Endothelial cell of umbilical vein (primary cell): ENCODE measurements at regions not wholly inside any gene's neighbourhood (a gene's known extent, or its start where the extent isn't known, plus 50 kb on each side); places are given as distances from the start of the nearest gene placed in this dataset.

ENCODE experiments used
- BruUV-seq: library from RNA; stranded (reverse); fragments of 400-500 nt; replicated peaks from 2 replicates; lab custom pipeline; 2021; lab: Mats Ljungman, UMichigan
- CTCF ChIA-PET: fragments of 300-600, 350-600 bp; sonication (Branson Sonifier 250); formaldehyde crosslinking; loops from one replicate; lab custom pipeline; 2021; ENCODE audit warnings: antibody characterized with exemption, inconsistent platforms; lab: Charles Lee
- POLR2A ChIA-PET: fragments of 300-600, 350-600 bp; sonication (Branson Sonifier 250); formaldehyde crosslinking; loops from one replicate; lab custom pipeline; 2021; ENCODE audit warnings: antibody characterized with exemption, inconsistent platforms; lab: Charles Lee
- DNase-seq: peaks from one replicate; pipeline ENCODE4 v3.0.0-alpha.2; 2011; ENCODE audit warnings: low read depth, low spot score
- FAIRE-seq: peaks from 2 replicates; lab custom pipeline; 2011; peaks lifted over from hg19 to GRCh38; lab: Jason Lieb, UNC
- H2AFZ ChIP-seq: 2 replicates; pipeline ENCODE4 v1.6.0; 2012; ENCODE audit warnings: low read depth, low read length, control low read depth, inconsistent platforms
- H3K27ac ChIP-seq: 2 replicates; pipeline ENCODE4 v1.5.1; 2011; ENCODE audit warnings: low read depth, mild to moderate bottlenecking, control low read depth, low read length, moderate library complexity; ENCODE audit not compliant: insufficient read depth
- H3K27me3 ChIP-seq, 2 experiments: 2 replicates each; pipeline versions ENCODE4 v1.6.0 to v1.6.1; 2011; ENCODE audit warnings: low read length in 2 of 2, mixed read lengths in 1 of 2; ENCODE audit not compliant: control insufficient read depth in 2 of 2, insufficient read depth in 2 of 2
- H3K36me3 ChIP-seq, 2 experiments: 2 replicates in 1 of 2; 3 replicates in 1 of 2; pipeline ENCODE4 v1.5.1; 2011; ENCODE audit warnings: low read length in 2 of 2, mild to moderate bottlenecking in 1 of 2, moderate library complexity in 1 of 2; ENCODE audit not compliant: control insufficient read depth in 2 of 2, insufficient read depth in 2 of 2; ENCODE audit errors: extremely low read depth in 1 of 2
- H3K4me1 ChIP-seq: 3 replicates; pipeline ENCODE4 v1.5.1; 2011; ENCODE audit warnings: mild to moderate bottlenecking, low read length; ENCODE audit not compliant: control insufficient read depth, insufficient read depth; ENCODE audit errors: extremely low read depth
- H3K4me2 ChIP-seq: 2 replicates; pipeline ENCODE4 v1.6.1; 2011; ENCODE audit warnings: low read length, control low read depth, mixed read lengths; ENCODE audit not compliant: insufficient read depth
- H3K4me3 ChIP-seq, 3 experiments: fragments of 200-600 bp in 1 of 3; sonication (generic), shearing (Covaris generic) in 1 of 3; replicated peaks in 1 of 3; 2 replicates each; pipeline ENCODE4 v1.5.1; 2011 to 2016; ENCODE audit warnings: control low read depth in 3 of 3, low read length in 3 of 3, mild to moderate bottlenecking in 2 of 3, inconsistent platforms in 1 of 3, low read depth in 1 of 3, moderate library complexity in 1 of 3; ENCODE audit not compliant: insufficient read depth in 1 of 3
- H3K79me2 ChIP-seq: 2 replicates; pipeline ENCODE4 v1.6.0; 2012; ENCODE audit warnings: low read length, inconsistent platforms; ENCODE audit not compliant: control insufficient read depth, insufficient read depth
- H3K9ac ChIP-seq: replicated peaks from 2 replicates; pipeline ENCODE3; 2011; ENCODE audit warnings: low read length, control low read depth; ENCODE audit not compliant: insufficient read depth; ENCODE audit errors: extremely low read depth
- H3K9me1 ChIP-seq: replicated peaks from 3 replicates; pipeline ENCODE4 v1.6.0; 2011; ENCODE audit warnings: mild to moderate bottlenecking, low read length; ENCODE audit not compliant: control insufficient read depth, insufficient read depth; ENCODE audit errors: extremely low read depth
- H3K9me3 ChIP-seq: replicated peaks from 2 replicates; pipeline ENCODE4 v1.5.1; 2012; ENCODE audit warnings: low read length, inconsistent platforms; ENCODE audit not compliant: control insufficient read depth, insufficient read depth
- H4K20me1 ChIP-seq: replicated peaks from 2 replicates; pipeline ENCODE3; 2011; ENCODE audit warnings: mild to moderate bottlenecking, low read length; ENCODE audit not compliant: control insufficient read depth, insufficient read depth; ENCODE audit errors: extremely low read depth
- EZH2 ChIP-seq: IDR thresholded peaks from 2 replicates; pipeline ENCODE4 v1.6.1; 2012; ENCODE audit warnings: borderline replicate concordance, low read depth, mild to moderate bottlenecking, moderate library complexity, low read length, inconsistent platforms; ENCODE audit not compliant: severe bottlenecking
- FOS ChIP-seq: IDR thresholded peaks from 2 replicates; pipeline ENCODE4 v1.6.1; 2011; ENCODE audit warnings: mild to moderate bottlenecking, low read length, moderate library complexity, borderline replicate concordance; ENCODE audit not compliant: insufficient read depth
- GATA2 ChIP-seq: IDR thresholded peaks from 2 replicates; pipeline ENCODE4 v1.7.0; 2011; ENCODE audit warnings: low read depth, mild to moderate bottlenecking, moderate library complexity, mixed read lengths, low read length; ENCODE audit not compliant: insufficient read length, insufficient read depth
- JUN ChIP-seq: IDR thresholded peaks from 2 replicates; pipeline ENCODE4 v1.6.1; 2011; ENCODE audit warnings: borderline replicate concordance, low read depth; ENCODE audit not compliant: insufficient read length, insufficient read depth
- MAX ChIP-seq: IDR thresholded peaks from 2 replicates; pipeline ENCODE4 v1.6.1; 2011; ENCODE audit not compliant: insufficient read depth, insufficient read length
- MYC ChIP-seq: IDR thresholded peaks from one replicate; pipeline ENCODE4 v1.6.1; 2011; ENCODE audit warnings: mild to moderate bottlenecking, low read depth, low read length
- POLR2A ChIP-seq: IDR thresholded peaks from 2 replicates; pipeline ENCODE4 v1.6.1; 2012; ENCODE audit warnings: low read depth, mild to moderate bottlenecking, control low read depth, low read length
- POLR2AphosphoS5 ChIP-seq: IDR thresholded peaks from 2 replicates; pipeline ENCODE4 v1.6.1; 2012; ENCODE audit warnings: low read depth, mild to moderate bottlenecking, control low read depth, low read length, moderate library complexity; ENCODE audit not compliant: insufficient read depth
- dilution Hi-C: fragments of 300-500 bp; cut with MboI; formaldehyde crosslinking; loops from one replicate; pipeline ENCODE4 v1.15.0; 2019; ENCODE audit warnings: low sequenced_read_pairs; ENCODE audit not compliant: extremely low pct_ligation_motif_present
- intact Hi-C: fragments of 100-400 bp; cut with micrococcal nuclease; formaldehyde crosslinking; loops from one replicate; pipeline ENCODE4 v1.10.0; 2022
- TF ChIP-seq, protein P1 (sequence below), 2 donors: IDR thresholded peaks; 1 replicate in 1 of 2; 2 replicates in 1 of 2; pipeline ENCODE4 v1.5.1; 2011; ENCODE audit warnings: low read length in 2 of 2, mild to moderate bottlenecking in 2 of 2, moderate library complexity in 2 of 2, control low read depth in 1 of 2, inconsistent platforms in 1 of 2, low read depth in 1 of 2; ENCODE audit not compliant: insufficient read depth in 1 of 2; ENCODE audit errors: extremely low read depth in 1 of 2

DNA sequence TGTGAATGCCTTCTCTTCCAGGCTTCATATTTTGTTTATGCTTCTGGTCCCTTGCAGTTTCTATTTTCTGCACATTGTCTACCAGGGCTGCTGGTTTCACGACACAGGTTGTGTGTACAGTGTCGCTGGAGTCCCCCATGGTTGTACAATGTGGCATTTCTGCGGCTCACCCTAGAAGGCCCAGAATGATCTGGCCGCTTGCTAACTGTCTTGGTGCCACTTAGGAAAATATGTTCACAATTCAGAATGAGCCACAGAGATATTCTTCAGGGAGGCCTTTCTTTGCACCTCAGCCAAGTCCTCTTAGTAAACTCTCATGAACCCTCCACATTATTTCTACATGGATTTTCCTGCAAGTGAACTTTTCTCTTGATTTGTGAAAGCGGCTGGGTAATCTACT, 195.4 kb downstream of the SUDS3 start:
- dilution Hi-C loops, result no loop called here
- TF ChIP-seq POLR2AphosphoS5 (no peak), MYC (no peak), EZH2 (no peak), FOS (no peak), GATA2 (no peak), POLR2A (no peak), JUN (no peak), MAX (no peak)
- TF ChIP-seq, protein P1, sequence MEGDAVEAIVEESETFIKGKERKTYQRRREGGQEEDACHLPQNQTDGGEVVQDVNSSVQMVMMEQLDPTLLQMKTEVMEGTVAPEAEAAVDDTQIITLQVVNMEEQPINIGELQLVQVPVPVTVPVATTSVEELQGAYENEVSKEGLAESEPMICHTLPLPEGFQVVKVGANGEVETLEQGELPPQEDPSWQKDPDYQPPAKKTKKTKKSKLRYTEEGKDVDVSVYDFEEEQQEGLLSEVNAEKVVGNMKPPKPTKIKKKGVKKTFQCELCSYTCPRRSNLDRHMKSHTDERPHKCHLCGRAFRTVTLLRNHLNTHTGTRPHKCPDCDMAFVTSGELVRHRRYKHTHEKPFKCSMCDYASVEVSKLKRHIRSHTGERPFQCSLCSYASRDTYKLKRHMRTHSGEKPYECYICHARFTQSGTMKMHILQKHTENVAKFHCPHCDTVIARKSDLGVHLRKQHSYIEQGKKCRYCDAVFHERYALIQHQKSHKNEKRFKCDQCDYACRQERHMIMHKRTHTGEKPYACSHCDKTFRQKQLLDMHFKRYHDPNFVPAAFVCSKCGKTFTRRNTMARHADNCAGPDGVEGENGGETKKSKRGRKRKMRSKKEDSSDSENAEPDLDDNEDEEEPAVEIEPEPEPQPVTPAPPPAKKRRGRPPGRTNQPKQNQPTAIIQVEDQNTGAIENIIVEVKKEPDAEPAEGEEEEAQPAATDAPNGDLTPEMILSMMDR (IDR thresholded peaks at IDR 0.05; ENCODE audit: extremely low read depth in 1 of 2, insufficient read depth in 1 of 2, low read depth in 1 of 2, low read length in 2 of 2), result no peak
- Histone ChIP-seq H3K4me1 (no peaks in the 10 kb centered on the region), H3K4me2 (no peak overlapping the region), H4K20me1 (no peaks in the 10 kb centered on the region), H3K9ac (no peak overlapping the region), H3K4me3 (no peak overlapping the region), H3K79me2 (no peaks in the 10 kb centered on the region), H3K27me3 (no peaks in the 10 kb centered on the region), H2AFZ (no peak overlapping the region), H3K9me1 (no peaks in the 10 kb centered on the region), H3K36me3 (no peaks in the 10 kb centered on the region), H3K27ac (no peak overlapping the region), H3K9me3 (no peaks in the 10 kb centered on the region)
- no peak for DNase-seq
- POLR2A ChIA-PET, result no interaction called here
- CTCF ChIA-PET, result no interaction called here
- intact Hi-C loops, result no loop called here
- BruUV-seq, result no TSS peak
- no peak for FAIRE-seq
